Fibroblast of skin of right biceps (primary cell): ENCODE measurements at regions not wholly inside any gene's neighbourhood (a gene's known extent, or its start where the extent isn't known, plus 50 kb on each side); places are given as distances from the start of the nearest gene placed in this dataset.
"Not testable (repeated sequence)": the region's sequence is repeated elsewhere in the genome, so short reads cannot be mapped to it uniquely, and the experiment has no call there.

ENCODE experiments used
- DNase-seq: peaks from one replicate; pipeline ENCODE4 v3.0.0-alpha.2; 2013

DNA sequence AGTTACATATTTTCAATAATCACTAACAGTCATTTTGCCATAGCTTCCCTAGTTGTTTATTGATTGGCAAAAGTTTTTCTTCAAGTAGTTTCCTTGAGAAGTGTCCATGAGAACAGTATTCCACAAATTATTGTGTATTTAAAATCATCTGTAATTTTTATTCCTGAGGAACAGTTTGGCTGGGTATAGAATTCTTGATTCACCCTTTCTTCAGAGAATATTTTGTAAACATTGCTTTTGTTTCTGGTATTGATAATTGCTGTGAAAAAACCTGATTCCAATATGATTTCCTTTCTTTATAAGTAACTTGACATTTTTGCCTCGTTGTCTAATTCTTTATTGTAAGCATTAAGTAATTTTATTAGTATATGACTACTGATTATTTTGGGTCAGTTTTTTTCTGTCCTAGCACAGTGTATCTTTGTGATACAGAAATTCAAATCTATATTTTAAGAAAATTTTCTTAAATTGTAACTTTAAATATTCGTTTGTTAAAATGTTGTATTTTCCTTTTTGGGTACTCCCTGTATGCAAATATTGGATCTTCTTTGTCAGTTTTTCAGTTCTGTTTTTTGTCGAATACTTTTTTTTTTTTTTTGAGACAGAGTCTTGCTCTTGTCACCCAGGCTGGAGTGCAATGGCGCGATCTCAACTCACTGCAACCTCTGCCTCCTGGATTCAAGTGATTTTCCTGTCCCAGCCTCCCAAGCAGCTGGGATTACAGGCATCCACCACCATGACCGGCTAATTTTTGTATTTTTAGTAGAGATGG is 162.0 kb upstream of the ATP2B1 start:
- no peak for DNase-seq

DNA sequence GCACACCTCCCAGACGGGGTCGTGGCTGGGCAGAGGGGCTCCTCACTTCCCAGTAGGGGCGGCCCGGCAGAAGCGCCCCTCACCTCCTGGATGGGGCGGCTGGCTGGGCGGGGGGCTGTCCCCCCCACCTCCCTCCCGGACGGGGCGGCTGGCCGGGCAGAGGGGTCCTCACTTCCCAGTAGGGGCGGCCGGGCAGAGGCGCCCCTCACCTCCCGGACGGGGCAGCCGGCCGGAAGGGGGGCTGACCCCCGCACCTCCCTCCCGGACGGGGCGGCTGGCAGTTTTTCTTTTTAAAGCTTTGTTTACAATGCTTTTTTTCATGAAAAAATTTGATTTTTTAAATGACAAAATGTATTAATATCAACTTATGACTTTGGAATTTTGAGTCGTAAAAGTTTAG is 159.0 kb upstream of the ATP2B1 start:
- not testable (repeated sequence) for DNase-seq

DNA sequence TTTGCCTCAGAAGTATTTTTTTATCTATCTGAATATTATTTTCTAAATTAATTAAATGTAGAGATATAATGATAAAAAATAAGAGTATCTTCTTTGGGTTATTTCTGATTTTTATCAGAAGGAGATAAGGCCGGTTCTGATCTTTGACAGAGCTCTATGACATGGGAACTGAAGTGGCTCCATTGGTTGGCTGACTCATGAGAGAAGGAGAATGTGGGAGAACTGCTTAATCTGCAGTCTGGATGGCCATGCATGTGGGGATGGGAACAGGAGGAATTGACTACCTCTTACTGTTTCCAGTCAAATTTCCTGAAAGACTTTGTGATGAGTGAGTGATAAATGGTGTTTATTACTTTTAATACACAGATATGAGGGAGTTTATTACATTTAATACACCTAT is 155.8 kb upstream of the ATP2B1 start:
- no peak for DNase-seq

DNA sequence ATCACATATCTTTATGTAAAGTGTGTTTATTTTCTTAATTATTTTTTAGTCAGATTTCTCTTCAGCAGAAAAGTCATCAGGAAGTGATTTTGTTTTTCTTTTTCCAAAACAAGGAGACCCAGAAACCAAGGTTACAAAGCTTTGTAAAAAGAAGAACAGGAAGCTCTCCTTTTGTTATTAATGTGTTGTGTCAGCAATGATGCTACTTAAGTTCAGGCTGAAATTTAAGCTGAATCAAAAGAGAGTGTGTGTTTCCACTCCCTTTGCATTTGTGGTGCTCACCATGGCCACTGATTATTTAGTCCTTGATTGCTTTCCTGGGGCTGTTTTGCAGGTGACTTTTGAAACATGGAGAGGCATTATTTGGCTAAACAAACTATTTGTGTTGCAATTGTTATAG is 155.3 kb upstream of the ATP2B1 start:
- no peak for DNase-seq

DNA sequence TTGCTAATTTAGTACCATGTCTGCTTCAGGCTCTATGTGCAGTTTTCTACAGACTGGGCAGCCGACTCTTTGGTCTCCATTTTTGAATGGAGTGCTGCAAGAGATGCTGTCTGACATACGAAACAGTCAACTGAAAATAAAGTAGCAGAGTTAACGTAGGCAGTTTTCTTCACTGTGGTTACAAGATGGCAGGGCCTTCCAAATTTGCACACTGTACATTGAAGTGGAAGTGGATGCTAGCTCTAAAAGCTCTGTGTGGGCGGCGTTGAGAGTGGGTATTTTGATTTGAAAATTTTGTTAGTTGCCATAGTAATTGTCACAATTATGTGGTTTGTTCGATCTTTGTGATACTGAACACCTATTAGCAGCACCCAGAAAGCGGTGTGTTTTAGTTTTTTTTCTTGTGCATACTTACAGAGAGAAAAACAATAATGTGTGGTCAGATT is 154.9 kb upstream of the ATP2B1 start:
- no peak for DNase-seq

DNA sequence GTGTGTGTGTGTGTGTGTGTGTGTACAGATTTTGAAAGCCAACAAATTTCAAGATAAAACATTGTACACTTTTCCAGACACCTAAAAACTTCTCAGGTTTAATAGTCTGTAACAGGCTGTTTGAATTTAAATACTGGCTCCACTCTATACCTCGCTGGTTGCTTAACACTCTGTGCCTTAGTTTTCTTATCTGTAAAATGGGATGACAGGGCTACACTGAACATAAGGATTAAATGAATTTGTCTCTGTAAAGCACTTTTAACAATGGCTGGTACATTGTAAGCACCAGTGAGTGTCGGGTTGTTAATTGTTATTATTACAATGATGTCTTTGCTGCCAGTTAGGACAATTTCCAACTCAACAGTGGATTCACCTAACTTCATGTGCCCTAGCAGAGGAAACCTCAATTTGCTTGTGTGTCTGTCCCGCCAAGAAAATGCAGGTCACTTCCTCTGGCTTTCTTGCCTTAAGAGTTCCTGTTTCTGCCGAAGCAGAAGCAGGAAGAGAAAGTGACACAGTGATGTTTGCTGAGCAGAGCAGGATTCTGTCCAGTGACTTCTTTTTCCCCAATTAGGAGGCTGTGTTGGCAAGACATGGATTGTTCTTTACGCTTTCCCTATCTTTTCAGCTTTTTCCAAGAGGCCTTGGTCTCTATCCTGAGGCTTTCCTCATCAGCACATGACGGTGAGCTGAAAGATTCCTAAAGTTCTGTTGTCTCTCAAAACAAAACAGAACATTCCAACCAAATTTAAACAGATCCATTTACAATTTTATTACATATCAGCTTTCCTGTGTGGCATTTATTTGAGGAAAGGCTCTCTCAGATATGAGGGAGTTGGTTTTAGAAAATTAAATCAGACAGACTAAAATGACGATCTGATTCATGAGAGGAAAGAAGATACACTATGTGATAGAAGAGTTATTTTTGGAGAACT is 154.1 kb upstream of the ATP2B1 start:
- no peak for DNase-seq

DNA sequence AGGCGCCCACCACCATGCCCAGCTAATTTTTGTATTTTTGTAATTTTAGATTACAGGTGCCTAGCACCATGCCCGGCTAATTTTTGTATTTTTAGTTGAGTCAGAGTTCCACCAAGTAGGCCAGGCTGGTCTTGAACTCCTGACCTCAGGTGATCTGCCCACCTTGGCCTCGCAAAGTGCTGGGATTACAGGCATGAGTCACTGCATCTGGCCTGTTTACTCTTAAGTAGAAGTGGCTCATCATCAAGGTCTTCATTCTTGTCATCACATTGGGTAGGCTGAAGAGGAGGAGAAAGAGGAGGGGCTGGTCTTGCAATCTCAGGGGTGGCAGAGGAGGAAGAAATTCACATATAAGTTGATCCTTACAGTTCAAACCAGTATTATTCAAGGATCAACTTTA is 152.4 kb upstream of the ATP2B1 start:
- peak; percentile 18 for DNase-seq

DNA sequence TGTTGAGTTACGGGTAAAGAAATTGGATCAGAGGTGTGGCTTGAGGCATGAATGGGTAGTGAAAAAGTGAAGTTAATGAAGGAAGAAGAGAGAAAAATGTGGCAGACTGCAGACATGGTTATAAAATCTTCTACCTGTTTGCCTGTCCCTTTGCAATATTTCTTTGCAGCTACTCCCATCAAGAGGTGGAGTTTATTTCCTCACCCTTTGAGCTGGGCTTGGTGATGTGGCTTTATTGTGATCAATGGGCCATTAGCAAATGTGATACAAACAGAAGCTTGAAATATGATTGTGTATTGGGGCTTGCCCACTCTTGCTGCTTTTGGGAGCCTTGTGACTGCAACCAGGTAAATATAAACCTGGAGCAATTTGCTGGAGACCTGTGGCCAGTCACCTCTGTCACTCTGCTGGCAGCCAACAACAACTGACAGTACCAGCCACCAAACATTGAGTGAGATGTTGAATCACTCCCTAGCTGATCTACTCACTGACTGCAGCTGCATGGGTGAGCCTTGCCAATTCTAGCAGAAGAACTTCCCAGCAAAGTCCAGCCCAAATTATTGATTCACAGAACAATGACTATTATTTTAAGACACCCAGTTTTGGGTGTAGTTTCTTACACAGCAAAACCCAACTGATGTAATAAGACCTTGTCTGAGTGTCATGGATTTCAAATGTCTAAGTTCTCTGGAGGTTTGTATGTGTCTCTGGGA is 151.0 kb upstream of the ATP2B1 start:
- DNase-seq: no peak

DNA sequence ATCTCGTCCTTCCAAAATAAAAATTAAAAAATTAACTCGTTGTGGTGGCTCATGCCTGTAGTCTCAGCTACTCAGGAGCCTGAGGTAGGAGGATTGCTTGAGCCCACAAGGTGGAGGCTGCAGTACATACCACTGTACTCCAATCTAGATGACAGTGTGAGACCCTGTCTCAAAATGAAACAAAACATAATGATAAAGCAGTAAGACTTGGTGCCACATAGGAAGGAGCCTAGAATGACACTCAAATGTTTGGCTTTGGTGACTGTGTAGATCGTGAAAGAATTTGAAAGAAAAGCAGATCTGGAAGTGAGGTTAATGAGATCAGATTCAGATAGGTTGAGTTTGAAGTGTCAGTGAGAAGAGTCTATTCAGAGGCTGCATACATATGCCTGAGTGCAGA is 150.1 kb upstream of the ATP2B1 start:
- no peak for DNase-seq

DNA sequence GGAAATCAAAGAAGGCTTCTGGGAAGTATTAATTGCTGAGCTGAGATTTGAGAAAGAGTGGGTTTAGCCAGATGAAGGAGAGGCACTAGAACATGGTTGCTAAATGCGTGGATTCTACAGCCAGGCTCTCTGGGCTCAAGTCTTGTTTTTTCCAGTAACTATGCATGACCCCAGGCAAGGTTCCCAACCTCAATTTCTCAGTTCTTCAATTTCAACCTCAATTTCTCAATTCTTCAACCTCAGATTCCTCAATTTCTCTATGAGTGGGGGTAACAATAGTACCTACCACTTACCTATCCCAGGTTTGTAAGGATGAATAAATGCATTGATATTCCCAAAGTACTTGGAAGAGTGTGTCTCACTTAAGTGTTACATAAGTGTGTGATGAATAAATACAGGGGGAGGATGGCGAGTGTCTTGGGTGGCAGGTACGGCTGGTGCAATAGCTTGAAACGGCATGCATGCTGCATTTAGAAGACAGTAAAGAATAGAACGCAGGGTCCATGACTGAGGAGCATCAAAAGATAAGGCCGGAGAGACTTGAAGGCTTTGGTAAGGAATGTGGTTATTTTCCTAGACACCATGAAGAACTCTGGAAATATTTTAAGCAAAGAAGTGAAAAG is 149.1 kb upstream of the ATP2B1 start:
- no peak for DNase-seq

DNA sequence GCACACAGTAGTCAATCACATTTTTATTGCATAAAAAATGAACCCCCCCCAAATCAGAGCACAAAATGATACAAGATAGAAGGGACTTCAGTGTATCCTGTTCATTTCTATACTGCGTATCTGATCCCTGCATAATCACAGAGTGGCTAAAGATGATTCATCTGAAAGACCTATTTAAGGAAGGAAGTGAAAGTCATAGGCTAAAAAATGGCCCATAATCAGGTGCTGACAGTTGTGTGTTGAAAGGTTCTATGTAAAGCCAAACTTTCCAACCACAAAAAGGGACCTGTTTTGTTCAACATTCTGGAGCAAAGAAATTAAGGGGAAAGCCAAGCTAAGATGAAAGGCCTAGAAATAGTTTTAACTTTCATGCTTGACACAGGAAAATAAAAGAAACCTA is 147.8 kb upstream of the ATP2B1 start:
- DNase-seq: peak; percentile 93

DNA sequence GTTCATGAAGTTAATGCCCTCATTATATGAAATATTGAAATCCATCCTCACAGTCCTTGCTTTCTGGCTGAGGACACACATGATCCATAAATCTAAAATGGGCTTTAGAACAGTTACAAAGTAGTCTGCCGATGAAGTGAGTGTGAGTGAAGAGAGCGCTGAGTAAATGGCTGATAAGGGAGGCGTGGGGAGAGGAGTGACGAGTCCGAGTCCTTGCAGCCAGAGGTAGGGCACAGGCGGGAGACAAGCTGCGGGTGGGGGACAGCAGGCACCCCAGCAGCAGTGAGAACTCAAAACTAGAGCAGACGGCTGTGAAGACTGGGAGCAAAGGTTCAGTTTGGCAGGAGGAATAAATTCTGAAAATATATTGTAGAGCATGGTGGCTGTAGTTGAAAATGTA is 140.1 kb upstream of the ATP2B1 start:
- no peak for DNase-seq

DNA sequence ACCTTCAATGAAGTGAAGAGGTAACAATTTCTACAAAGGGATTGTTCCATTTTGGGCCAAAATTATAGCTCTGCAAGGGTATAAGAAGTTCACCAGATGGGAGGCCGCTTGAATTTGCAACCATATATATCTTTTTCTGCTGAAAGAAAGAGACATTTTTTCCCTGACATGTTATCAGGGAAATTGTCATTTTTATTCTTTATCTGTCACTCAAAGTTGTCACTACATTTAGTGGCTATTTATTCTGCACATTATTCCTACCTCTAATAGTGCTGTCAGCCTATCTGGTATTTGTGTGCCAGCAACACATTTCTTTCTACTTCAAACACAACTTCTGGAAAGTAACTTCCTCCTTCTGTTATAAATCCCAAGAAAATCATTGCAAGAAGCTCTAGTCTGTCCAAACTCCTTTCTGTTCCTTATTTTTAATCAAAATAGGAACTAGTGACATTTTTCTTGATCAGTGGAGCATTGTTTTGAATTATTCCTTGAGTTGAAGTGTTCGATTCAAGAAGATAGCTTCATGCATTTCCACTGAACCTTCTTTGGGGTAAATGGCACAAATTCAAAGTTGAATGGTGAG is 137.9 kb upstream of the ATP2B1 start:
- DNase-seq: no peak

DNA sequence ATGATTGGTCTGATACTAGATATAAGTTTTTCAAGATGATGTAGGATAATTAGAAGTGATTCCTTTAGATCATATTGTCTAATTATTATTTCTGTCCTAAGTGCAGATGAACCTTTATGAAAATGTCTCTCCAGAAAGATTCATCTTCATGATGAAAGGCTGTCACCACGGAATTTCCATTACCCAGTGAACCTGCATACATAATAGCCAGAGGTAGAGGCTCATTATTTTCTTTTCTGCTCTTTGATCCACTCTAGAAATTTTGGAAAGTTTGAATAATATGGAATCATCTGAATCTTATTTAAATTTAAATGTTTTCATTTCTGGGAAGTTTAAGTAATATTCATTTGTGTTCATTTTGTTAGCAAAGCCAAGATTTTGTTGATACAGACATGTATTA is 137.1 kb upstream of the ATP2B1 start:
- DNase-seq: no peak

DNA sequence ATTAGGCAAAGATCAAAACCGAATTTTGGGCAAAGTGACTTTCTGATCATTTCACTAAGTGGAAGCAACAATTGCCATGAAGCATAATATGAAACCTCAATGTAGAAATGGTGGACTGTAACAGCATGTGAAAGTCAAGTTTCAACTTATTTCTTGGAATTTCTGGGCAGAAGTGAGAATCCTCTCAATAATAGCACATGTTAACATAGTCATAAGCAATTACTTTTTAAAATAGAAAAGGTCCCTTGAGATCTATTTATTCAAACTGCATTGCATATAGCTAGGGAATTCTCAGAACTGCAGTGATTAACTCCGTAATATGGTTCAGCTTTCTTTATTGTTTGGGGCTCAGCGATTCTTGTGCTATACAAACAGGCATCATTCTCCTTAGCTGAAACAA is 136.7 kb upstream of the ATP2B1 start:
- no peak for DNase-seq

DNA sequence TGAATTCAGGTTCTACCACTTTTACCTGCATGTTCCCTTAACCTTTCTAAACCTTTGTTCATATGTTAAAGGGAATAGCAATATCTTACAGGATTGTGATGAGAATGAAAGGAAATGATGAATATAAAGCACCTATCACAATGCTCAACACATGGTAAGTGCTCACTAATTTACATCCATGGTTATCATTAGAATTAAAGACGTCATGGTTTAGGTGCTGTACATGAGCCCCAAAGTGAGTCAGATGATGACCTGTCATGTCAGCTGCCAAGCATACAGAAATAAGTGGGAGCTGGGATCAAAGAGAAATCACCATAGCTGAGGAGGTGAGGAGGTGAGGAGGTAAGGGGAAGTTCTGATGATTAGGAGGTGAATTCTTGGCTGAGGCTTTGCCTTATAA is 135.9 kb upstream of the ATP2B1 start:
- DNase-seq: no peak

DNA sequence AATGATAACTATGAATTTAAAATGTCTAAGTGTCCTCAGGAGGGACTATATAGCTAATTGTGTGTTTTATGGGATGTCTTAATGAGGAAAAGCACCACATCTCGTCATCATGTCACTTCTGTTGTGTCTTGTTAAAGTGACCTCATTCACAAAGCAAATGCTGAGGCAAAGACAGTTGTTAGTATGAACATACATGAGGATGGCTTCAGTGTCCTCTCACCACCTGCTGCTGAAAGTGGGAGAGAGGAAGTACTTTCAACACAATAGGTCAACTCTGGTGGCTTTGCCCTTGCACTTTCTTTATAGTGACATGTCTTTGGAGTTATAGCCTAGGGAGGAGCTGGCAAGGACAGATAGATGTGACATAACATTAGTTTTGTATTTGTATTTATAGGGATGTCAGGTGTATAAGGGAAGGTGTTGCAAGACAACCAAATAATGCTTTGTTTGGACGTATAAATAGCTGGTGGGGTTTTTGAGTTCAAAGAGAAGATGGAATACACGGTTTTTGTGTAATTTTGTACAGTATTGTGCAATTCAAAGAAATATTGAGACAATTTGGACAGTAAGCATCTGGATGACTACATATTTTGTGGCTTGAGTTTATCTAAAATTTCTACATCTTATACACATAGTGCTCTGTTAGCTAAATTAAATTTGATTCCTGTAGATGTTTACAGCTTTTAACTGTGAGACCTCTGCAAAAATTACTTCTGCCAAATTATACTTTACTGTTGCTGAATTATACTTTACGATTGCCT is 131.7 kb upstream of the ATP2B1 start:
- DNase-seq: no peak

DNA sequence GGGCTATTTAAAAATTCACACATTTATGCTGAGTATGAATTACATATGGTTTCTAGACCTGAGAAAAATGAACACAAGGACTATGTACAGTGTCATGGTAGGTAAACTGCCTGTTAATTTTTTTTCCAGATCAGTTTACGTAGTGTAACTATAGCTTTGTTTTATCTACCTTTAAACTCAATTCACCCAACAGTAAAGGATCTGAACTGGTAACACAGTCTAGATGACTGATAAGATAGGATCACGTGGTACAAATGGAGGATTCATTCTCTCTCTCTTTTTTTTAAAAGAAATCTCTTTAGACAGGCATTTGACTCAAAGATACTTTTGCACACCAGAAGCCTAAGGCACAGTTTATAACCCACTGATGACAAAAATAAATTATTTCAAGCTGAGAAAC is 130.8 kb upstream of the ATP2B1 start:
- no peak for DNase-seq

DNA sequence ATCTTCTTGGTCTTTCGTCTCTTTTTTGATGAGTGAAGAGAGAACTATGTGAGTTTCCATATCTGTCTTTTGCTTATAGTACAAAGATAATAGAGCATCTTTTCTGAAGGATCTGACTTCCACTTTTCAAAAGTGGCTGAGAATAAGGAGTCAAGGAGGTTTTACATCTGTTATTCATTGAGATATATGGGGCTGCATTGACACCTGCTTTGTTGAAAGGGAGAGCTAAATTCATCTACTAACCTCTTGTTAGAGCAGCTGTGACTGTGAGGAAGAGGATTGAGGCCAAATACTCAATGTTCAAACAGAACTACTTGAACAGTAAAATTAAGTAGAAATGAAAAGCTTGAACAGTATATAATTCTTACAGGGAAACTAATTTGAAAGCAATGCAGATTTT is 130.2 kb upstream of the ATP2B1 start:
- DNase-seq: no peak

DNA sequence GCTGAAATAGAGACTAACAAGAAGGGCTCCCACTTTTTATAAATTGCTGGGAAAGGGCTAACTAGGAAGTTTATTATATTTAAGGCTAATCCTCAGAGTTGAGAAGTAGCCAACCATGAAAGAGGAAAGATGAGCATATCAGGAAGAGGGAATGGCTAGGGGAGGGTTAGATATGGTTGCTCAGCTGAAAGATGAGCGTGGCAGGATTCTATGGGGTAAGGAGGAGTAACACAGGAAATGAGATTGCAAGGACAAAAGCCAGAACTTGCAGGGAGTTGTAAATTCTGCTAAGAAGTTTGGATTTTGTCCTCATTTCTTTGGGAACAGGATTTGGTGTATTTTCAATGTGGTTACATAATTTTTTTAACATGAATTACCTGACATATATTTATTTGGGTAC is 127.4 kb upstream of the ATP2B1 start:
- no peak for DNase-seq

DNA sequence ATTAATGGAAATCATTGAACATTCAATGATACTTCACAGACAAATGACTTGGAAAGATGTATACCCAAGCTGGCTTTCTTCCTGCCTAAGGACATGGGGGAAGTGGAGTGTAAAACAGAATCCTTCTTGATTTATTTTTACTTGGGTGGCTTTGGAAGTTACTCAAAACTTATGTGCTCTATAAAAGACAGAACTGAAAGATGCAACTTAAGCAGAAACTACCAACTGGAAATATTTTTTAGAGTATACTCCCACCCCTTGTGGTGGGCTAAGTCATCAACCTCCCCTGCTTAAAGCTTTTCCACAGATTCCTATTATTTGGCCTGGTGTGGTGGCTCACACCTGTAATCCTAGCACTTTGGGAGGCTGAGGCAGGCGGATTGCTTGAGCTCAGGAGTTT is 126.0 kb upstream of the ATP2B1 start:
- DNase-seq: no peak
